ENCODE measurements at regions not wholly inside any gene's neighbourhood (a gene's known extent, or its start where the extent isn't known, plus 50 kb on each side); places are given as distances from the start of the nearest gene placed in this dataset.

DNA sequence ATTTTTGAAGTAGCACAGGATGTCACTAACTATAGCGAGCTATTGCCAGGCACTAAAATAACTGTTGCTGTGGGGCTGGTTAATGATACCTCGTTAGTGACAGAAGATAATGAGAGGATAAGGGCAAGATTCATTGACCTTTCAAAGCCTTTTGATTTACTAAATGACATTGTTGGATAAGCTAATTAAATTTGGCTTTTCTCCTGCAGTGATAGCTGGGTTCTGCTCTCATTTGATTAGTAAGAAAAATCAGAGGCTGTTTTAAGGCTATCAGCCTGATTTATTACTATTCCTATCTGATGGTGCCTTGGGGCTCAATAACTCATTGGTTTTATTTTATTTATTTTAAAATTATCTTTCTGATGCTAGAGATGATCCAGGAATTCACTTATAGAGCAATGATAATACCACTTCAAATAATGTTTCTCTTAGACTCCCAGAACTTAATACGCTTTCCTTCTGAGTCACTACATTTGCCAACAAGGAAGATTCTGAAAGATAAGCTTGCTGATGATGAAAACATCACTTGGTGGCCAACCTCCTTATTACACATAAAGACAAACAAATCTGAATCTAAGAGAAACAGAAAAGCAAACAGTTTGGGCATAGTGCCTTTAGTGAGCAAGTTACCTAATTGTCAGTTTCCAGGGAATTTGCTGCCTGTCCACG is 501.3 kb upstream of the ARGLU1 start:
- peaks cover 3% of the 10 kb centered on the region for H3K36me3 Mint-ChIP-seq
- TF ChIP-seq, protein P1, sequence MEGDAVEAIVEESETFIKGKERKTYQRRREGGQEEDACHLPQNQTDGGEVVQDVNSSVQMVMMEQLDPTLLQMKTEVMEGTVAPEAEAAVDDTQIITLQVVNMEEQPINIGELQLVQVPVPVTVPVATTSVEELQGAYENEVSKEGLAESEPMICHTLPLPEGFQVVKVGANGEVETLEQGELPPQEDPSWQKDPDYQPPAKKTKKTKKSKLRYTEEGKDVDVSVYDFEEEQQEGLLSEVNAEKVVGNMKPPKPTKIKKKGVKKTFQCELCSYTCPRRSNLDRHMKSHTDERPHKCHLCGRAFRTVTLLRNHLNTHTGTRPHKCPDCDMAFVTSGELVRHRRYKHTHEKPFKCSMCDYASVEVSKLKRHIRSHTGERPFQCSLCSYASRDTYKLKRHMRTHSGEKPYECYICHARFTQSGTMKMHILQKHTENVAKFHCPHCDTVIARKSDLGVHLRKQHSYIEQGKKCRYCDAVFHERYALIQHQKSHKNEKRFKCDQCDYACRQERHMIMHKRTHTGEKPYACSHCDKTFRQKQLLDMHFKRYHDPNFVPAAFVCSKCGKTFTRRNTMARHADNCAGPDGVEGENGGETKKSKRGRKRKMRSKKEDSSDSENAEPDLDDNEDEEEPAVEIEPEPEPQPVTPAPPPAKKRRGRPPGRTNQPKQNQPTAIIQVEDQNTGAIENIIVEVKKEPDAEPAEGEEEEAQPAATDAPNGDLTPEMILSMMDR (IDR thresholded peaks at IDR 0.05; ENCODE audit: unreplicated experiment): no peak
- no peak for DNase-seq (ENCODE audit: low spot score in 2 of 2, unreplicated experiment in 2 of 2)
- H3K4me3 Mint-ChIP-seq: no peak overlapping the region
- peak overlapping the region; percentile 21 for H3K27ac Mint-ChIP-seq
- peaks cover 51% of the 10 kb centered on the region for H3K4me1 Mint-ChIP-seq
- H3K27me3 Mint-ChIP-seq (ENCODE audit: low read depth): no peaks in the 10 kb centered on the region
- H3K9me3 Mint-ChIP-seq: peaks cover 20% of the 10 kb centered on the region

DNA sequence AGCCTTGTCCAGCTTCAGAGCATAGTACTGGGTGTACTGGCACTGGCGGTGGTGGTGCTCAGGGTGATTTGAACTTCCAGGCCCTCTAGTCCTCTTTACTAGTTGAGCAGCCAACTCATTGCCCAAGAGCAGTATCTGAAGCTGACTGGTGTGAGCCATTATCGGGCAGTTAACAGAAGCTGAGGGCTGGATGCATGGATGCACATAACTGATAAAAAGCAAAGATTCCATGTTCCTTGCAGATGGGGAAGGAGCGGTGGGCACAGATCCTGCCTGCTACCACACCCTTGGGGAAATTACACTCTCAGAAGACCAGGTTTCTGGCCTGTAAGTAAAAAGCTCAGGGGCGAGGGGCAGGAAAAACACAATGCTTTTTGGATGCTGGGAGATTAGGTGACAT is 499.4 kb upstream of the ARGLU1 start:
- Mint-ChIP-seq H3K27me3 (ENCODE audit: low read depth) (peaks cover 4% of the 10 kb centered on the region), H3K27ac (no peak overlapping the region), H3K4me3 (no peak overlapping the region), H3K36me3 (no peaks in the 10 kb centered on the region), H3K9me3 (peaks cover 4% of the 10 kb centered on the region), H3K4me1 (peaks cover 50% of the 10 kb centered on the region)
- DNase-seq (ENCODE audit: low spot score in 2 of 2, unreplicated experiment in 2 of 2): no peak
- TF ChIP-seq, protein P1 (IDR thresholded peaks at IDR 0.05; ENCODE audit: unreplicated experiment): no peak

DNA sequence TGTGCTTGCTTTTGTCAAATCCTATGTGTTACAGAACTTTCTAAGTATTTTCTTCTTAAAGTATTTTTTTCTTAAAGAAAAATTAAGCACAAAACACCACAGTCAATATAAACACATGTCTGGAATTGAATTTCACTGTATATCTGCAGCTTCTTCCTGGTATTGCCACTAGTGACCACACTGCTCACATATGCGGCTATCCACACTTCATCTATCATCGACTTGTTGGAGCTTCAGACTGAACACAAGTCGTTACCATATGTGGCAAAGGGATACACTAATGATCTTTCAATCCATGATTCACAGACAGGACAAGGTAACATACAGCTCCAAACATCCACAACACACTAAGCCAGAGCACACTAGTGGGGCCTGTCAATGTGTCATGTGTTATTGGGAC is 498.4 kb upstream of the ARGLU1 start:
- Mint-ChIP-seq H3K27me3 (ENCODE audit: low read depth) (peaks cover 4% of the 10 kb centered on the region), H3K27ac (no peak overlapping the region), H3K9me3 (no peaks in the 10 kb centered on the region), H3K36me3 (no peaks in the 10 kb centered on the region), H3K4me1 (peaks cover 50% of the 10 kb centered on the region), H3K4me3 (no peak overlapping the region)
- TF ChIP-seq, protein P1 (IDR thresholded peaks at IDR 0.05; ENCODE audit: unreplicated experiment): no peak
- DNase-seq (ENCODE audit: low spot score in 2 of 2, unreplicated experiment in 2 of 2): no peak

DNA sequence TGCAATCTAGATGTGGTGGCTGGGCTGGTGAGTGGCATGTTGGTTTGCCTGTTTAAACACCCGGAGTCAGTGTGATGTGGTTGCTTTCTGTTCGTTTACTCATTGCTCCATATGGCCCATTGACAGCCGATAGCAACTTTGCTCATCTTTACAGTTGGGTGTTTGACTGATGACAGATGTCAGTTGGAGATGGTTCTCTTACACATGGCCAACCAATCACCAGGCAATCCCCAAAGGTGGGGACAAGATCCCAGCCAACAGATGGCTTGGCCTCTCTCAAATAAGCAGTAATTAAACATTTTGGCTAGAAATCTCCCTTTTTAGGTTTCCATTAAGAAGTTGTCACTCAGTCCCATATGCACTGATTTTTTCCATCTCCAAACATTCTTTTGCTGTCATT is 497.1 kb upstream of the ARGLU1 start:
- TF ChIP-seq, protein P1 (IDR thresholded peaks at IDR 0.05; ENCODE audit: unreplicated experiment): no peak

DNA sequence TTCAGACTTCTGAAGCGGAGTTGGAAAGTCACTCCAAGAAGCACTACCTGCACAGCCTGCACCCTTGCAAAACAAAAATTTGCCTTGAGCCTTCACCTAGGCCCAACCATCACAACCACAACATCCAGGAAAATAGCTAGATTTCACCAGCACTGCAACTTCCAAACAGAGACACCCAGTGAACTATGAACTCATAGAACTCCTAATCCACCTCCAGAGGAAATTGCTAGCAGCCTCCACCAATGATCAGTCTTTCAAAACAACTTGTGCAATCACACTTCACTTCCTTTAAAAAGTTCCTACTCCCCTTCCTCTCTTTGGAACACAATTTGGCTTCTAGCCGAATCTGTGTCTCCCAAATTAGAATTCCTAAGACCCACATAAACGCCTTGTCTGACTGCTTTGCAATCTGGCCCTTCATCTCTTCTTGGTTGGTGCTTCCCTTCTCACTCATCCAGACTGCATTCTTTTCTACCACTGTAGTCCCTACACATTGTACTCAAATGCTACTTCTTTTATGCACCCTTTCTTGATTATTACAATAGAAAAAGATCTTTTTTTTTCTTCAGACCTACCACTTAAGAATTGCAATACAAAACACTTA is 489.2 kb upstream of the ARGLU1 start:
- Mint-ChIP-seq H3K27me3 (ENCODE audit: low read depth) (no peaks in the 10 kb centered on the region), H3K27ac (peak overlapping the region; percentile 0), H3K4me1 (peaks cover 16% of the 10 kb centered on the region), H3K4me3 (no peak overlapping the region), H3K36me3 (no peaks in the 10 kb centered on the region), H3K9me3 (peaks cover 14% of the 10 kb centered on the region)
- TF ChIP-seq, protein P1 (IDR thresholded peaks at IDR 0.05; ENCODE audit: unreplicated experiment): no peak
- no peak for DNase-seq (ENCODE audit: low spot score in 2 of 2, unreplicated experiment in 2 of 2)

More for the DNA sequence above, 497.1 kb upstream of the ARGLU1 start:
- Mint-ChIP-seq H3K4me1 (peaks cover 40% of the 10 kb centered on the region), H3K36me3 (no peaks in the 10 kb centered on the region), H3K4me3 (no peak overlapping the region), H3K27ac (no peak overlapping the region), H3K27me3 (ENCODE audit: low read depth) (peaks cover 4% of the 10 kb centered on the region), H3K9me3 (no peaks in the 10 kb centered on the region)
- DNase-seq (ENCODE audit: low spot score in 2 of 2, unreplicated experiment in 2 of 2): no peak
